Liver (tissue), 8 donors: ENCODE measurements at regions not wholly inside any gene's neighbourhood (a gene's known extent, or its start where the extent isn't known, plus 50 kb on each side); places are given as distances from the start of the nearest gene placed in this dataset.

Experiments used
- DNase-seq: peaks from one replicate; pipeline ENCODE4 v3.0.0-alpha.2; 2017; ENCODE audit warnings: low spot score
- H3K27ac ChIP-seq, 2 donors: one replicate each; pipeline ENCODE4 v1.7.0; 2013; ENCODE audit warnings: inconsistent platforms in 2 of 2, low read length in 2 of 2, control low read depth in 1 of 2, low read depth in 1 of 2, mild to moderate bottlenecking in 1 of 2
- H3K27me3 ChIP-seq, 4 donors: one replicate each; pipeline versions ENCODE4 v1.6.1 to v1.7.0; 2013; ENCODE audit warnings: low read length in 3 of 4, inconsistent platforms in 1 of 4, mild to moderate bottlenecking in 1 of 4, moderate library complexity in 1 of 4; ENCODE audit not compliant: control insufficient read depth in 4 of 4, insufficient read depth in 4 of 4
- H3K36me3 ChIP-seq, 4 donors: one replicate each; pipeline versions ENCODE4 v1.6.1 to v1.7.0; 2013; ENCODE audit warnings: low read length in 3 of 4, mild to moderate bottlenecking in 3 of 4, low read depth in 1 of 4, moderate library complexity in 1 of 4; ENCODE audit not compliant: control insufficient read depth in 4 of 4, insufficient read depth in 3 of 4
- H3K4me1 ChIP-seq, 4 donors: one replicate each; pipeline versions ENCODE4 v1.6.1 to v1.7.0; 2013; ENCODE audit warnings: low read length in 3 of 4, mild to moderate bottlenecking in 3 of 4, moderate library complexity in 1 of 4; ENCODE audit not compliant: control insufficient read depth in 4 of 4, insufficient read depth in 4 of 4
- H3K4me3 ChIP-seq, 3 donors: one replicate each; pipeline versions ENCODE4 v1.6.1 to v1.7.0; 2013; ENCODE audit warnings: low read length in 3 of 3, control low read depth in 1 of 3, low read depth in 1 of 3, mild to moderate bottlenecking in 1 of 3
- H3K9ac ChIP-seq, 2 donors: one replicate each; pipeline ENCODE4 v1.7.0; 2013; ENCODE audit warnings: low read length in 2 of 2, mild to moderate bottlenecking in 2 of 2, moderate library complexity in 2 of 2, control low read depth in 1 of 2, low read depth in 1 of 2
- H3K9me3 ChIP-seq, 4 donors: one replicate each; pipeline versions ENCODE4 v1.6.1 to v1.7.0; 2013; ENCODE audit warnings: low read length in 3 of 4; ENCODE audit not compliant: control insufficient read depth in 4 of 4
- ATF3 ChIP-seq: IDR thresholded peaks from 2 replicates; pipeline ENCODE4 v1.6.1; 2016; ENCODE audit warnings: antibody characterized with exemption
- EGR1 ChIP-seq, 2 donors: IDR thresholded peaks; 2 replicates each; pipeline ENCODE4 v1.6.1; 2016 to 2018; ENCODE audit warnings: antibody characterized with exemption in 2 of 2, low read depth in 2 of 2
- FOXA1 ChIP-seq: IDR thresholded peaks from 2 replicates; pipeline ENCODE4 v1.6.1; 2016; ENCODE audit warnings: antibody characterized with exemption
- FOXA2 ChIP-seq: IDR thresholded peaks from 2 replicates; pipeline ENCODE4 v1.6.1; 2016; ENCODE audit warnings: antibody characterized with exemption
- GABPA ChIP-seq, 2 donors: IDR thresholded peaks in 1 of 2; conservative IDR thresholded peaks in 1 of 2; 2 replicates each; pipeline ENCODE4 v1.6.1; 2016; ENCODE audit warnings: antibody characterized with exemption in 2 of 2, mild to moderate bottlenecking in 1 of 2, moderate library complexity in 1 of 2
- HNF4A ChIP-seq, 2 donors: conservative IDR thresholded peaks; 2 replicates each; pipeline ENCODE4 v1.6.1; 2016; ENCODE audit warnings: antibody characterized with exemption in 2 of 2, mild to moderate bottlenecking in 2 of 2
- HNF4G ChIP-seq: IDR thresholded peaks from 2 replicates; pipeline ENCODE4 v1.6.1; 2016; ENCODE audit warnings: antibody characterized with exemption
- JUND ChIP-seq, 2 donors: IDR thresholded peaks; 2 replicates each; pipeline ENCODE4 v1.6.1; 2016; ENCODE audit warnings: antibody characterized with exemption in 2 of 2
- NR2F2 ChIP-seq: IDR thresholded peaks from 2 replicates; pipeline ENCODE4 v1.6.1; 2016; ENCODE audit warnings: antibody characterized with exemption
- RAD21 ChIP-seq, 2 donors: IDR thresholded peaks; 2 replicates each; pipeline ENCODE4 v1.6.1; 2016; ENCODE audit warnings: antibody characterized with exemption in 2 of 2, mild to moderate bottlenecking in 2 of 2
- REST ChIP-seq: IDR thresholded peaks from 2 replicates; pipeline ENCODE4 v1.6.1; 2016; ENCODE audit warnings: antibody characterized with exemption, mild to moderate bottlenecking
- RXRA ChIP-seq, 2 donors: IDR thresholded peaks; 2 replicates each; pipeline ENCODE4 v1.6.1; 2017 to 2018; ENCODE audit warnings: antibody characterized with exemption in 2 of 2, mild to moderate bottlenecking in 1 of 2
- SP1 ChIP-seq: IDR thresholded peaks from 2 replicates; pipeline ENCODE4 v1.6.1; 2018; ENCODE audit warnings: antibody characterized with exemption, mild to moderate bottlenecking
- TAF1 ChIP-seq: conservative IDR thresholded peaks from 2 replicates; pipeline ENCODE4 v1.6.1; 2016; ENCODE audit warnings: antibody characterized with exemption, mild to moderate bottlenecking
- WGBS: extraction: QIAGEN DNeasy Blood & Tissue Kit; methylation state at CpG from one replicate; pipeline ENCODE4 v1.1.7; 2013; 5-methylcytosine and 5-hydroxymethylcytosine counted together
- TF ChIP-seq, protein P1 (sequence below): fragments of 150-350 bp; IDR thresholded peaks from 2 replicates; pipeline ENCODE4 v1.5.1; 2017; ENCODE audit warnings: improper control_type of control experiment, low read depth, low read length; ENCODE audit not compliant: missing input control
- donor health status: healthy.
- donor health status: healthy.
- donor health status: healthy.
- donor health status: healthy.
- donor health status: healthy.

DNA sequence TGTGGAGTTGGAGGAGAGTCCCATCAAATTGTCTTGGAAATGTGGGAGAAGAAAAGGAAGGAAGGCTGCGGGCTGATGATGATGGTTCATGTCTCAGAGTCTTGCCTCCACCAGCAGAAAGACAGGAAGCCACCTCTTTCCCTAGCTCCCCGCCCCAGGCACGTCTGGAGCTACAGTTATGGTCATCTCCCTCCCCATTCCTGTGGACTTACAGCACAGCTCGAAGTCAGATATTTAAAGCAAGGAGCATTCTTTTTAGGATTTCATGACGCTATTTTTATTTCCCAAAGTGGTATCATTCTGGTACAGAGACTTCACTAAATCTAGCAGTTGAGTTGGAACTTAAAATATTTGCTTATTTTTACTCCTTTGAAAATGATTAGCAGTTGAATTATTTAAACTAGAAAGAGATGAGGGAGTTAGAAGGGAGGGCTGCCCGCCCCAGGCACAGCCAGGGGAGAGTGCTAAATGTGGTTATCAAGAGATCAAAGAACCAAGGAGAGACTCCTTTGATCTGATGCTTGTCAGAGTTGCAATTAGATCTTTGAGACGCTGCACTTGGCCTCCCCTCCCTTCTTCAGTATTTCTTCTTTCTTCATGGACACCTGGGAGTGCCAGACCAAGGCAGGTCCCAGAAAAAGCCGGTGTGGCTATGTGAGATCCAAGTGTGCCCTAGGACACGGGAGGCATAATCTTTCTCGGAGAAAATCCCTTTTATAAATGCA lies 199.9 kb upstream of the SOX4 start:
- H3K4me3 ChIP-seq, result no peak overlapping the region
- no peak for DNase-seq
- H3K27ac ChIP-seq, result no peak overlapping the region
- no peak for TF ChIP-seq RAD21 (IDR thresholded peaks at IDR 0.05)
- no peak for TF ChIP-seq FOXA1
- TF ChIP-seq ATF3, result no peak
- no peak for TF ChIP-seq GABPA (IDR thresholded peaks at IDR 0.05 in 1 of 2, conservative IDR thresholded peaks at IDR 0.05 in 1 of 2)
- no peak for TF ChIP-seq NR2F2
- TF ChIP-seq RXRA (IDR thresholded peaks at IDR 0.05), result no peak
- no peak for TF ChIP-seq HNF4A (conservative IDR thresholded peaks at IDR 0.05)
- no peak for TF ChIP-seq FOXA2
- no peak for TF ChIP-seq TAF1
- no peak for TF ChIP-seq SP1
- TF ChIP-seq EGR1 (IDR thresholded peaks at IDR 0.05; ENCODE audit: low read depth in 2 of 2), result no peak
- TF ChIP-seq JUND (IDR thresholded peaks at IDR 0.05), result no peak
- no peak for TF ChIP-seq REST
- TF ChIP-seq HNF4G, result no peak
- H3K27me3 ChIP-seq, result no peaks in the 10 kb centered on the region
- no peaks in the 10 kb centered on the region for H3K9me3 ChIP-seq
- H3K4me1 ChIP-seq, result no peaks in the 10 kb centered on the region
- 80% methylated on average over 10 of the region's 10 CpGs for WGBS
- H3K36me3 ChIP-seq, result no peaks in the 10 kb centered on the region
- no peak overlapping the region for H3K9ac ChIP-seq

DNA sequence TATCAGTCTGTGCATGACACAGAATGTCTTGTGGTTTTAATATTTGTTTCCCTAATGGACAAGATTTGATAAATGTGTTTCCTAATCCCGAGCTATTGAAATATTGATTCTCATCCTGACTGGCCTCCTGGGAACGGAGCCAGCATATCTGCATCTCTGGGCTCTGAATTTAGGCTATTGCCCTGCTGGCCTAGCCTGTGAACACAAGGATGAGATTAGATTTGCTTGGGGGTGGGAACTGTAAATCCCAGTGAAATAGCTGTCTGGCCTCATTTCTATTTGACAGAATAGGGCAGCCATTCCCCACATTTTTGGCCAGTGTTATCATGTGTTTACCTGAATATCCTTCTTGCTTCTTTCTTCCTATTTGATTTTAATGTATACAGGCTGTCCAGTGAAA lies 198.4 kb upstream of the SOX4 start:
- no peak for DNase-seq
- Histone ChIP-seq H3K9me3 (no peaks in the 10 kb centered on the region), H3K27me3 (no peaks in the 10 kb centered on the region), H3K4me3 (no peak overlapping the region), H3K9ac (no peak overlapping the region), H3K27ac (no peak overlapping the region), H3K4me1 (no peaks in the 10 kb centered on the region), H3K36me3 (no peaks in the 10 kb centered on the region)
- 16% methylated on average over 2 of the region's 2 CpGs for WGBS
- TF ChIP-seq NR2F2 (no peak), TAF1 (no peak), REST (no peak), JUND (IDR thresholded peaks at IDR 0.05) (no peak), HNF4G (no peak), FOXA1 (no peak), ATF3 (no peak), RAD21 (IDR thresholded peaks at IDR 0.05) (peak; percentile 8 to 50)
- TF ChIP-seq, protein P1, sequence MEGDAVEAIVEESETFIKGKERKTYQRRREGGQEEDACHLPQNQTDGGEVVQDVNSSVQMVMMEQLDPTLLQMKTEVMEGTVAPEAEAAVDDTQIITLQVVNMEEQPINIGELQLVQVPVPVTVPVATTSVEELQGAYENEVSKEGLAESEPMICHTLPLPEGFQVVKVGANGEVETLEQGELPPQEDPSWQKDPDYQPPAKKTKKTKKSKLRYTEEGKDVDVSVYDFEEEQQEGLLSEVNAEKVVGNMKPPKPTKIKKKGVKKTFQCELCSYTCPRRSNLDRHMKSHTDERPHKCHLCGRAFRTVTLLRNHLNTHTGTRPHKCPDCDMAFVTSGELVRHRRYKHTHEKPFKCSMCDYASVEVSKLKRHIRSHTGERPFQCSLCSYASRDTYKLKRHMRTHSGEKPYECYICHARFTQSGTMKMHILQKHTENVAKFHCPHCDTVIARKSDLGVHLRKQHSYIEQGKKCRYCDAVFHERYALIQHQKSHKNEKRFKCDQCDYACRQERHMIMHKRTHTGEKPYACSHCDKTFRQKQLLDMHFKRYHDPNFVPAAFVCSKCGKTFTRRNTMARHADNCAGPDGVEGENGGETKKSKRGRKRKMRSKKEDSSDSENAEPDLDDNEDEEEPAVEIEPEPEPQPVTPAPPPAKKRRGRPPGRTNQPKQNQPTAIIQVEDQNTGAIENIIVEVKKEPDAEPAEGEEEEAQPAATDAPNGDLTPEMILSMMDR, result no peak
